ENCODE measurements at regions not wholly inside any gene's neighbourhood (a gene's known extent, or its start where the extent isn't known, plus 50 kb on each side); places are given as distances from the start of the nearest gene placed in this dataset.

- FAIRE-seq (no peak), DNase-seq (ENCODE audit: low read depth, low spot score) (no peak)
- Histone ChIP-seq H3K9ac (replicated peaks; ENCODE audit: extremely low read depth, insufficient read depth, low read length) (no peak overlapping the region), H3K4me3 (replicated peaks in 1 of 3; ENCODE audit: insufficient read depth in 1 of 3, low read depth in 1 of 3, low read length in 3 of 3) (no peak overlapping the region), H4K20me1 (replicated peaks; ENCODE audit: control insufficient read depth, extremely low read depth, insufficient read depth, low read length) (no peaks in the 10 kb centered on the region), H3K9me3 (replicated peaks; ENCODE audit: control insufficient read depth, insufficient read depth, low read length) (no peaks in the 10 kb centered on the region), H3K27ac (ENCODE audit: insufficient read depth, low read depth, low read length) (no peak overlapping the region), H3K27me3 (ENCODE audit: control insufficient read depth in 2 of 2, insufficient read depth in 2 of 2, low read length in 2 of 2) (no peaks in the 10 kb centered on the region), H3K4me1 (ENCODE audit: control insufficient read depth, extremely low read depth, insufficient read depth, low read length) (no peaks in the 10 kb centered on the region), H3K4me2 (ENCODE audit: insufficient read depth, low read length) (no peak overlapping the region), H3K9me1 (replicated peaks; ENCODE audit: control insufficient read depth, extremely low read depth, insufficient read depth, low read length) (no peaks in the 10 kb centered on the region), H3K36me3 (ENCODE audit: control insufficient read depth in 2 of 2, extremely low read depth in 1 of 2, insufficient read depth in 2 of 2, low read length in 2 of 2) (no peaks in the 10 kb centered on the region), H2AFZ (ENCODE audit: low read depth, low read length) (no peak overlapping the region), H3K79me2 (ENCODE audit: control insufficient read depth, insufficient read depth, low read length) (no peaks in the 10 kb centered on the region)
- ChIA-PET POLR2A (no interaction called here), CTCF (no interaction called here)
- dilution Hi-C loops (cut with MboI; ENCODE audit: extremely low pct_ligation_motif_present, low sequenced_read_pairs), result no loop called here
- TF ChIP-seq MYC (IDR thresholded peaks at IDR 0.05; ENCODE audit: low read depth, low read length), result no peak
- no peak for TF ChIP-seq POLR2AphosphoS5 (IDR thresholded peaks at IDR 0.05; ENCODE audit: insufficient read depth, low read depth, low read length)
- TF ChIP-seq, protein P1, sequence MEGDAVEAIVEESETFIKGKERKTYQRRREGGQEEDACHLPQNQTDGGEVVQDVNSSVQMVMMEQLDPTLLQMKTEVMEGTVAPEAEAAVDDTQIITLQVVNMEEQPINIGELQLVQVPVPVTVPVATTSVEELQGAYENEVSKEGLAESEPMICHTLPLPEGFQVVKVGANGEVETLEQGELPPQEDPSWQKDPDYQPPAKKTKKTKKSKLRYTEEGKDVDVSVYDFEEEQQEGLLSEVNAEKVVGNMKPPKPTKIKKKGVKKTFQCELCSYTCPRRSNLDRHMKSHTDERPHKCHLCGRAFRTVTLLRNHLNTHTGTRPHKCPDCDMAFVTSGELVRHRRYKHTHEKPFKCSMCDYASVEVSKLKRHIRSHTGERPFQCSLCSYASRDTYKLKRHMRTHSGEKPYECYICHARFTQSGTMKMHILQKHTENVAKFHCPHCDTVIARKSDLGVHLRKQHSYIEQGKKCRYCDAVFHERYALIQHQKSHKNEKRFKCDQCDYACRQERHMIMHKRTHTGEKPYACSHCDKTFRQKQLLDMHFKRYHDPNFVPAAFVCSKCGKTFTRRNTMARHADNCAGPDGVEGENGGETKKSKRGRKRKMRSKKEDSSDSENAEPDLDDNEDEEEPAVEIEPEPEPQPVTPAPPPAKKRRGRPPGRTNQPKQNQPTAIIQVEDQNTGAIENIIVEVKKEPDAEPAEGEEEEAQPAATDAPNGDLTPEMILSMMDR (IDR thresholded peaks at IDR 0.05; ENCODE audit: extremely low read depth in 1 of 2, insufficient read depth in 1 of 2, low read depth in 1 of 2, low read length in 2 of 2), result no peak
- no peak for TF ChIP-seq FOS (IDR thresholded peaks at IDR 0.05; ENCODE audit: borderline replicate concordance, insufficient read depth, low read length)
- TF ChIP-seq EZH2 (IDR thresholded peaks at IDR 0.05; ENCODE audit: borderline replicate concordance, low read depth, low read length, severe bottlenecking), result no peak
- no peak for TF ChIP-seq POLR2A (IDR thresholded peaks at IDR 0.05; ENCODE audit: low read depth, low read length)
- no peak for TF ChIP-seq MAX (IDR thresholded peaks at IDR 0.05; ENCODE audit: insufficient read depth, insufficient read length)
- no peak for TF ChIP-seq GATA2 (IDR thresholded peaks at IDR 0.05; ENCODE audit: insufficient read depth, insufficient read length, low read depth, low read length)
- no peak for TF ChIP-seq JUN (IDR thresholded peaks at IDR 0.05; ENCODE audit: borderline replicate concordance, insufficient read depth, insufficient read length, low read depth)
- no TSS peak for BruUV-seq (replicated peaks)
- intact Hi-C loops (cut with micrococcal nuclease), result no loop called here
Measured at GRCh38 chr2:239801404-239802184, 223.5 kb downstream of the NDUFA10 start.
